ENCODE measurements at regions not wholly inside any gene's neighbourhood (a gene's known extent, or its start where the extent isn't known, plus 50 kb on each side); places are given as distances from the start of the nearest gene placed in this dataset.

DNA sequence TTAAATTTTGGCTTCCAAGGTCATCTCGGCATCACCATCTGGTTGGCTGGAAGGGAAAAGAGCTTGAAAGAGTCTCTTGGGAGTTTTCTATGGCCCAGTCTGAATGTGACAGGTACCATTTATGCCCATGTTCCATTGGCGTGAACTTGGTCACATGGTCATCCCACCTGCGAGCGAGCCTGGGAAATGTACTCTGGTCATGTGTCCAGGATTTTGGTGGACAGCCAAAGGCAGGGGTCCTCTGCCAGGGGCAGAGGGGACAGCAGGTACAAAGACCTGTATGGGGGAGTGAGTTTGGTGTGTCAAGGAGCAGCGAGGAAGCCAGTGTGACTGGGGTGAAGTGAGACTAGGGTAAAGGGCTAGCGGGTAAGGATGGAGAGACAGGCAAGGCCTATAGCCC is 112.6 kb downstream of the CDC5L start:
- no peak for FAIRE-seq

- FAIRE-seq: no peak
These were observed 116.0 kb downstream of the CDC5L start for GRCh38 chr6:44503471-44503870.

- FAIRE-seq: no peak
These were observed 116.8 kb downstream of the CDC5L start for GRCh38 chr6:44504301-44504791.

- FAIRE-seq: no peak
These were observed 118.2 kb downstream of the CDC5L start for GRCh38 chr6:44505751-44506150.

DNA sequence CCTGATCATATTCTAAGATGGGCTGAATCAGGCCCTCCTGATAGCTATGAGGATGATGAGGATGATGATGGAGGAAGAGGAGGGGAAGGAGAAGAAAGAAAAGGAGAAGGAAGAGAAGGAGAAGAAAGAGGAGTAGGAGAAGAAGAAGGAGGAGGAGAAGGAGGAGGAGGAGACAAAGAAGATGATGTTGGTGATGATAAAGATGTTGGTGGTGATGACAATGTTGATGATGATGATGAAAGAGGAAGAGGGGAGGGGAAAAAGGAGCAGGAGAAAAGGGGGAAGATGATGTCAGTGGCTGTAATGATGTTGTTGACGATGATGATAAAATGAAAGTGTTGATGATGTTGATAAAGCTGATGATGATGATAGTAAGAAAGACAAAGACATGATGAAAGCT is 119.5 kb downstream of the CDC5L start:
- no peak for FAIRE-seq

- peak; percentile 79 for FAIRE-seq
These were observed 121.1 kb downstream of the CDC5L start for GRCh38 chr6:44508646-44509045.

DNA sequence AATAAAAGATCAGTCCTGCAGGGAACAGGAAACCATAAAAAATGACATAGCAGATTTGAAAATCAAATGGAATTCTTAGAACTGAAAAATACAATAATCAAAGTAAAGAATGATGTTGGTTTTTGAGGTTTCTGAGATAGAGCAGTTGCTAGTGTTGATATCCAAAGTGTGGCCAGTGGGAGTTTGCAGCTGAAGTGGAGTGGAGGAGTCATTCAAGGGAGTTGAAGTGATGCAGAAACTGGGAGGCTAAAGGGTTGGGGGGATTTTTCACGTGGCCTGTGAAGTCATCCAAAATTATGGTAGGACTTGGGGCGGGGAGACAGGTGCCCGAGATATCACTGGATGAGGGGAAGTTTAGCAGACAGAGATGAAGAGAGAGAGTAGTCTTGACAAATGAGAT is 123.6 kb downstream of the CDC5L start:
- FAIRE-seq: no peak

- no peak for FAIRE-seq
These were observed 125.6 kb downstream of the CDC5L start for GRCh38 chr6:44512868-44513741.

DNA sequence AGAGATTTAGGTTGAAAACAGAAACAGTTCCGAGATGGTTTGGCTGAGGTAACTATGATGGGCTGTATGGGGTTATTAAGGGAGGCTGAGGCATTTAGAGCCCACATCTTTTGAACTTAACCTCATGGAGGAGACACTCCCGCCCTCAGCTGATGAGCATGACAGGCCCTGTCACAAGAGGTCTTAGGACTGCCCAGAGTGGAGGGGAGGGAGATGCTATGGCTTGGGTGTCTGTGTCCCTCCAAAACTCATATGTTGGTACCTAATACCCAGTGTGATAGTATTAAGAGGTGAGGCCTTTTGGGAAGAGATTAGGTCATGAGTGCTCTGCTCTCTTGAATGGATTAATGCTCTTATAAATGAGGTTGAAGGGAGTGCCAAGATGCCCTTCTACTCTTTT is 126.6 kb downstream of the CDC5L start:
- no peak for FAIRE-seq

DNA sequence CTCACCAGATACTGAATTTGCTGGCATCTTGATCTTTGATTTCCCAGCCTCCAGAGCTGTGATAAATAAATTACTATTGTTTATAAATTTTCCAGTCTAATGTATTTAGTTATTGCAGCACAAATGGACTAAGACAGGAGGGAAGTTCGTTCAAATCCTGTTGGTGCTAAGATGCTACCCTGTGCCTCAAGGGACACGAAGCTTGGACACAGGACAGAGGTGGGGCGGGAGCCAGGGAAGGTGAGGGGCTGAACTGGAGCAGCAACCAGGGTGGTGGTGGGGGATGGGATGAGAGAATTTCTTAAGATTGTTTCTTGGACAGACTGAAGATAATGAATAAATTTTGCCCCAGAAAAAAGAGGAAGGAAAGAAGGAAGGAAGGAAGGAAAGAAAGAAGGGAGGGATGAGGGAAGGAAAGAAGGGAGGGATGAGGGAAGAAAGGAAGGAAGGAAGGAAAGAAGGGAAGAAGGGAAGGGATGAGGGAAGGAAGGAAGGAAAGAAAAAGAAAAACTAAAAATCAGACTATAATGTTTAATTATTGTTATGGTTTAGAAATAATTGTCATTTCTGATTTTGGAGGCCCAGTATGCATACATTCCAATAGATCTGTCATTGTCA is 127.2 kb downstream of the CDC5L start:
- FAIRE-seq: no peak

- no peak for FAIRE-seq
These were observed 135.4 kb downstream of the CDC5L start for GRCh38 chr6:44522871-44523270.

GRCh38 chr6:44524476-44525227 is 137.1 kb downstream of the CDC5L start:
- FAIRE-seq: no peak

DNA sequence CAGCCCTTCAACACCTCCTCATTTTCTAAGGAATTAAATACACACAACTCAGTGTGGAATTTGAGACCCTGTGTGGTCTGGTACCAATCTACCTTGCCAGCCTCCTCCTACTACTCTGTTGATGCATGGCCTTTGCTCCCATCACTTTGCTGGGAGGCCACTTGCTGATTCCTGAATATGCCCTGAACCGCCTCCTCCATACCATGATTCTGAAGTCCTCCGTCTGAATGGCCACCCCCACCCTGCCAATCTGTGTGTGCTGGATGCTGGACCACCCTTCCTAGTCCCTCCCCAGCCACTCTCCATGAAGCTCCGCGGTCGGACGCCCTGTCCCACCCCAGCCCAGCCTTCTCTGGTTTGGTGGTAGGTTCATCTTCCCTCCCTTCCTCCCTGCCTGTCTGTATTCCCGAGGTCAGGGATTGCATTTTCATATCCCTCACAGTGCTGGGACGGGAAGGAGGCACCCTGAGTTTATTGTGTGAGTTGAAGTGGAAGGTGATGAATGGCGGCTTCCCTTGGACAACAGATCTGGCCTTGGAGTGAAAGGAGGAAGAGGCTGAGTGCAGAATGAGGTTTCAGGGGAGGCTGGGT is 138.3 kb downstream of the CDC5L start:
- no peak for FAIRE-seq

DNA sequence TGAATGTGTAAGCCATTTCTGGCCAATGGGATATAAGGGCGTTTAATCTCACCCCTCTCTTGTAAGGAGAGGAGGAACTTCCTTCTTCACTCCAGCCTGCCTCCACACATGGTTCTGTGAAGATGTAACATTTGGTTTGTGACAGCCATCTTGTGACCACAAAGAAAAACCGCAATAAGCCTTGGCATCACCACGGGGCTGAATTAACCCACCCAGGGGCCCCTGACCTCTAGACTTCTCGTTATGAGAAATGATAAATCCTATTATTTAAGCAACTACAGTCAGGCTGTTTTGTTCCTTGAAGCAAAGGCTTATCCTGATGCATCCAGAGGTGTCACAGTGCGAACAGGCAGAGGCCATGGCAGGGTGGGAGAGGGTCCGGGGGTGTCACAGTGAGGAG is 139.7 kb downstream of the CDC5L start:
- FAIRE-seq: no peak

GRCh38 chr6:44527583-44528369 is 140.3 kb downstream of the CDC5L start:
- FAIRE-seq: no peak

DNA sequence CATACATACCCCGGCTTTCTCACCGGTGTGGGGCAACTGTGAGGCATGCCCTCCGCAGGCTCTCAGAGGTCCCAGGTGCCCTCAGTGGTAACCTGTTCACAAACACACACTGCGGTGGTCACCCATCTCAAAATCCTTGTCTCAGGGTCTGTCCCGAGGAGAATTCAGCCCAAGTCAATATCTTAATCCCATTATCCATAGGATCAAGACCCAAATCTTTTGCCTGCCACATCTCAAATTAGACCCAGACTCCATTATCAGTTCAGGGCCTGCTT is 140.8 kb downstream of the CDC5L start:
- FAIRE-seq: no peak

DNA sequence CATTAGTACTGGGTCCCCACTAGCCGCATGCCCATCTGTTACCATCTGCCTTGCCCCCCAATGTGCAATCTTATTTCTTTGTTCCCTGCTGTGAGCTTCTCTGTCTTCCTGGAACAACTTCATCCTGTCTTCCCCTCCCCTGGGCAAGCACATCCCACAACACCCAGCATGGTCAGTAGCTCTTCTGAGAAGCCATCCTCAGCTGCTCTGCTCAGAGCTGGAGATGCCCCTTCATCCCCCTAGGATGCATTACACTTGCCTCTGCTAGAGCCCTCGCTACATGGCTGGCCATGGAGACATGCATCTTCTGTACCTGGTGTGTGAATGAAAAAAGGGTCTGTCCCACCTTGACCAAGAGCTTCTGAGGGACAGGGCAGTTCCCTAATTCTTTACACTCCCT is 141.2 kb downstream of the CDC5L start:
- FAIRE-seq: no peak

DNA sequence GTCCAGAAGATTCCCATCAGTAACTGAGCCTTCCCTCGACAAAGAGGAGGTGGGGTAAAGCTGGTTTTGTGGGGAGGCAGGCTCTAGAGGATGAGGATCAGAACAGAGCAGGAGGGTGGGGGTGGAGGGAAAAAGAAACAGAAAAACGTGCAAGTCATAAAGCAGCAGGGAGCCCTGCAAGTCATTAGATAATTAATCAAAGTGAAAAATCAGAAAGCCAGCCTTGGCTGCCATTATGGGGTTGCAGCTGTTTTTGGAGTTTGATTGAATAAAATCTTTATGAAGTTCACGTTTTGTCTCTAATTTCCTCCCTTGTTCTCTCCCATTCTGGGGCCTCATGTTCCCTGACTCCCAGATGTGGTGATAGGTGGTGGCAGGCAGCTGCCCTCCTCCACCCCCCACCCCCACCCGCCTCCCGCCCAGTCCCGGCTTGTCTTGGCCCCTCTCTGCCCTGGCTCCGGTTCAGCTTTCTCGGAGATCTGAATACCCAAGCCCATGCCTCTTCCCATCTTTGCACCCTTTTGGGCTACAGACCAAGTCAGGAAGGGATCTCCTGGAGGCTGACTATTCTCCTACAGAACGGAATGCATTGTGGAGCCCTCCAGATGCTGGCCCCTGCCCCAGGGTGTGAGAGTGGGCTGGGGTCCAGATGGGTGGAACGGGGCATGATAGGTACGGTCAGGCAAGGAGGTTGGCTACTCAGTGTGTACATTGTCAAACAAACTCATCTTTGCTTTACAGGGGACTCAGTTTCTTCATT is 141.8 kb downstream of the CDC5L start:
- FAIRE-seq: no peak

DNA sequence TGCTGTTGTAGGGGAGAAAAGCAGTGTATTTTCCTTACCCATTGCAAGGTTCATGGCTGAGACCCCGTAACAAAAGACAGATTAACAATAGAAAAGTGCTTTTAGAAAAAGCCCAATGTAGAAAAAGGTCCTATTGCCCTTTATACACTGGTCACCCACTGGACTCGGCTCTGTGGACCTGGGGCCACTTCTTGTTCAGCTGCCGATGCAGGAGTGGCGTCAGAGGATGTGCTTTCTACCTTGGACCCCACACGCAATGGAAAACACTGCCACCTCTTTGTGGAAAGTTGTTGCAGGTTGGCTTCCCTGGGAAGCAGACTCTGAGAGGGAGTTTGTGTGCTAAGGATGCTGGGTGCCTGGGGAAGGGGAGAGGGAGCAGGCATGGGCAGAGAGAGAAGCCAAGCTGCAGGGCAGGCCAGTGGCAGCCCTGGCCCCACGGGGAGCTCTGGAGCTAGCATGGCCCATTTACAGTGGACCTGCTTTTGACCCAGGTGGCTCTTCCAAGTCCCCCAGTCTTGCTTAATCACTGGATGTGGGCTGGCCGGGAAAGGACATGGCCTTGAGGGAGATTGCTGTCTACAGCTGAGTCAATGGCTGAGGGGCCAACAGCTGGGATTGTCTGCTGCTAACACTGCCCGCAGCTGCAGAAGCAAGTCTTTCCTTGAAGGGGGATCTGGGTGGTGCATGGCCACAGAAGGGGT is 142.9 kb downstream of the CDC5L start:
- no peak for FAIRE-seq

DNA sequence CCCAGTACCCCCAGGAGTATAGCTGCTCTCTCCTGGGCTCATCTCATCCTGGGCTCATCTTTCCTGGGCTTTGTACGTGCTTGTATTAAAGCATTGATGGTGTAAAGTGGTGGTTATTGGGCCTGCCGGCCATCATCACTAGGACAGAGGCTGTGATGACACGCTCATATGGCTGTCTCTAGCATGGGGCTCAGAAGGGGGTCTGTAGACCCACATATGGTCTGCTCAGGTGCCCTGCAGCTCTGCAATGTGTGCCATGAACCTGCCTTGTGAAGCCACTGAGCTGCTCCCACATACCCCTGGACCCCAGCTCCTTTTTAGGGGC is 143.4 kb downstream of the CDC5L start:
- no peak for FAIRE-seq

DNA sequence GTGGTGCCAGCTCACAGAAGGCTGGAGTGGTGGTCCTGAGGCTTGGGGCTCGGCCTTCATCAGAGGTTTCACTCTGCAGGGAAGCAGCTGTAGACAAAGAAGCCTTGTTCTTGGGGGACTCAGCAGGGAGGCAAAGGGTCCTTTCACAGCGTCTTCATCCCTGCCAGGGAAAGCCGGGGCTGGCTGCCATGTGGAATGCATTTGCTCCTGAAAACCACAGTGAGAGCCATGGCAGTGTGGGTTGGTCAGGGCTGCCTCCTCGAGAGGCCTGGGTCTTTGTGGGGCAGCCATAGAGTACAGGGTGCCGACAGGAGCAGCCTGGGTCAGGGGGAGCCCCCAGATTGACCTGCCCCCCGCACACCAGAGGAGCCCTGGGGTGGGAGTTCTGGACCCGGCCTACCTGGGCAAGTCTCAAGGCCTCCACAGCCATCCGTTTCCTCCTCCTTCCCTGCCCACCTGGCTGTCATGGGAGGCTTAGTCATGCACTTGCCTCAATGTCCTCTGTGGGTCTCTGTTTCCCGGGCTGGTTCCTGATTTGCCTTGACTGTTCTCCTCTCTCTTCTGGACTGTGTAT is 144.0 kb downstream of the CDC5L start:
- FAIRE-seq: no peak

All from islet of Langerhans (tissue), 1 donor.